Inflammatory macrophage treated with lipopolysaccharide for 4 hours (primary cell): ENCODE measurements at regions not wholly inside any gene's neighbourhood (a gene's known extent, or its start where the extent isn't known, plus 50 kb on each side); places are given as distances from the start of the nearest gene placed in this dataset.

Experiments
- DNase-seq: peaks from one replicate; pipeline ENCODE4 v3.0.0-alpha.2; 2020

- DNase-seq = no peak
These were observed 157.0 kb upstream of the HS6ST1 start for GRCh38 chr2:128475427-128476211.

GRCh38 chr2:128477026-128477820 is 158.6 kb upstream of the HS6ST1 start:
- no peak for DNase-seq

GRCh38 chr2:128477891-128478290 is 159.2 kb upstream of the HS6ST1 start:
- DNase-seq = no peak

- no peak for DNase-seq
These were observed 167.3 kb upstream of the HS6ST1 start for GRCh38 chr2:128485761-128486639.

- no peak for DNase-seq
These were observed 168.1 kb upstream of the HS6ST1 start for GRCh38 chr2:128486640-128487375.

- DNase-seq = peak; percentile 13
These were observed 169.2 kb upstream of the HS6ST1 start for GRCh38 chr2:128487650-128488387.

GRCh38 chr2:128488434-128488833 is 169.8 kb upstream of the HS6ST1 start:
- no peak for DNase-seq

GRCh38 chr2:128489526-128490273 is 171.0 kb upstream of the HS6ST1 start:
- DNase-seq = no peak

- no peak for DNase-seq
These were observed 171.7 kb upstream of the HS6ST1 start for GRCh38 chr2:128490321-128490720.

- DNase-seq = peak; percentile 56
These were observed 172.4 kb upstream of the HS6ST1 start for GRCh38 chr2:128490881-128491691.

GRCh38 chr2:128491692-128492244 is 173.1 kb upstream of the HS6ST1 start:
- no peak for DNase-seq

GRCh38 chr2:128492966-128493811 is 174.5 kb upstream of the HS6ST1 start:
- DNase-seq = no peak

GRCh38 chr2:128493880-128494279 is 175.2 kb upstream of the HS6ST1 start:
- no peak for DNase-seq

GRCh38 chr2:128494307-128494639 is 175.6 kb upstream of the HS6ST1 start:
- DNase-seq = no peak

- DNase-seq = no peak
These were observed 176.1 kb upstream of the HS6ST1 start for GRCh38 chr2:128494640-128495321.

GRCh38 chr2:128495996-128496547 is 177.4 kb upstream of the HS6ST1 start:
- DNase-seq = no peak

- no peak for DNase-seq
These were observed 178.0 kb upstream of the HS6ST1 start for GRCh38 chr2:128496700-128497099.

GRCh38 chr2:128497461-128497860 is 178.8 kb upstream of the HS6ST1 start:
- no peak for DNase-seq
